Activated CD4-positive, alpha-beta T cell treated with anti-CD3 and anti-CD28 coated beads for 1 hour (primary cell): ENCODE measurements at regions not wholly inside any gene's neighbourhood (a gene's known extent, or its start where the extent isn't known, plus 50 kb on each side); places are given as distances from the start of the nearest gene placed in this dataset.
"Not testable (repeated sequence)": the region's sequence is repeated elsewhere in the genome, so short reads cannot be mapped to it uniquely, and the experiment has no call there.

Experiments
- DNase-seq: peaks from one replicate; pipeline ENCODE4 v3.0.0-alpha.2; 2020

DNA sequence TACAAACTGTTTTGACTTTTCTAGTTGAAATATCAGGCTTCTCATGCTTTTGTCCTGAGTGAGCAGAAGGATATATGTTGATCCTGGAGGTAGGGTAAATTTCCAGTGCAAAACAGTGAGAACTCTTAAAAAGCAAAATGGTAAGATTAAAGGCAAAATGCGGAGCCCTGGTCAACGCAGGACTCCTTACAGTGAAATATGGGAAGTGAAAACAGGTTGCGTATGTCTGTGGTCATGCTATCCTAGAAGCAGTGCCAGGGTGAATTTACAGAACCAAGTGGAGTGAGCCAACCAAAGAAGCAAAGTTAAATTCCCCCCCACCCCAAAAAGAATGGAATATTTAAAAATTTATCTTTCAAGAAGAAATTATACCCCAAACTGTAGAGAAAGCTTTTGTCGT, 256.4 kb downstream of the NR2F2 start:
- no peak for DNase-seq

DNA sequence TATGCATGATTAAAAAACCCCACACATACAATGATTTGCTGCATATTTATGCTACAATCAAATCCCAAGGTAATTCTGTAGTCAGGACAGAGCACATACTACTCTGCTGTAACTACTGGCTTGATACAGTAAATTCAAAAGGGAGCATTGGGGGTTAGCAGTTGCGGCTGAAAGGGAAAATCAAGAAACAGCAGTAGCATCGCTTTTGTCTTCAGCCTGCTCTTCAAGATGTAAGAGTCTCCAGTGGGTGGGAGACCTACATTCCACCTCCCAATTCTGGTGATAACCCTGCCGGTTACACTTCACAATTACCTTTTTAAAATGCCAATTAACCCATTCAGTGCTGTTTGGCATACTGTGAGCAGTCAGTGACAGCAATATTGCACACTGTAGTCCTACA, 259.4 kb downstream of the NR2F2 start:
- DNase-seq = no peak

DNA sequence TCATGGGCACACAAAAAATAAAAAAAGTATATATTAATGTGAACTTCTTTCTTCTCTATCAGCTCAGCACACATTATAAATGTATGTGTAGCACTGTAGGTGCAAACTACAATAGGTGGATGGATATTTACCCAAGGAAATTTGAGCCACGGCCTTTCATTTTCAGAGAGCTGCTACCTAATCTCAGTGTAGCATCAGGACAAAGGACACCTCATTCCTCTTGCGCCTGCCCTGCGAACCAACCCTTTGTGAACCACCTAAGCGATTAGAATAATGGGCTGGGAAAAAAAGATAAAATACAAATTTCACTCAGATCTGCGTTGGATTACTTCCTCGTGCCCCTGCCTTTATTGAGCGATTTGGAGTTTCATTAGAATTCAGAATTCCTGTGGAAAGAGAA, 263.2 kb downstream of the NR2F2 start:
- DNase-seq = no peak

DNA sequence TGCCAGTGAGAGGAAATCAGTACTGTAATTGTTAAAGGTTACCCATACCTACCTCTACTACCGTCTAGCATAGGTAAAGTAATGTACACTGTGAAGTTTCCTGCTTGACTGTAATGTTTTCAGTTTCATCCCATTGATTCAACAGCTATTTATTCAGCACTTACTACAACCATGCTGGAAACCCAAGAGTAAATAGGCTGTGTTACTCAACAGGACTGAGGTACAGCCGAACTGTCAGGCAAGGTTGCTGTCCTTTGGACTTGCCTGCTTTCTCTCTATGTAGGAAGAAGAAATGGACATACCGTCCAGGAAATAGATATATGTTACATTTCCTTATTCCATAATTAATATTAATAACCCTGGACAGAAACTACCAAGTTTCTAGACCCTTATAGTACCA, 265.5 kb downstream of the NR2F2 start:
- DNase-seq = no peak

DNA sequence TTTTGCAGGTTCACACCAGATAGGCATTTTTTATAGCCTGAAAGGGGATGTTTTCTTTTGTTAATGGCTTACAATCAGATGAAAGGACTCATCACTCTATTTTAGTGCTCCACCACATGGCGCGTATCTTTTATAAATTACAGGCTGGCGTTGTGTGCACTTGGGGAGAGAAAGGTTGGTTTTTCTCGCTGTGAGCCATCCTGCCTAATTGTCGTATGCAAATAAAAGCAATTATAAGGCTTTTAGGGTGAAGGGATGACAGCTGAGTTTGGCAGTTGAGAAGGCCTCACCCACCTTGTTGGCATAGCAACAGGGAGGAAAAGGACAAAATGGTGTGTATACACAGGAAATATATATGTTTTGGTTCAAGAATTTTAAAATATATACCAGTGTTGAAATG, 268.0 kb downstream of the NR2F2 start:
- DNase-seq = no peak

DNA sequence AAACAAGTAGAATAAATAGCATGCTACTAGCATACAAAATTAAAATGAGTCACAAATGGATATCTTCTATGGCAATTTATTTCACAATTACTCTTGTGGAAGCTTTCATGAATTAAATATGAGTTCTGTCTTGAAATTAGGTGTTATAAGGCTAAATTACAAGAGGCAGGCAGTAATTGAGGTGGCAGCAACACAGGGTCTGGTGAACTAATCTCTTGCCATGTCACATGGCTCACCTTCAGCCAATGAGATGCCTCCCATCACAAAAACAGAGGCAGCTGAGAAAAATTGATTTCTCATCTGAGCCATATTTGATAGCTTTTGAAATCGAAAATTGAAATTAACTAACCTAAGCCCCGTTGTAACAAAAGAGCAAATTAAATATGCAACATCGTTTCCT, 268.8 kb downstream of the NR2F2 start:
- DNase-seq = no peak

DNA sequence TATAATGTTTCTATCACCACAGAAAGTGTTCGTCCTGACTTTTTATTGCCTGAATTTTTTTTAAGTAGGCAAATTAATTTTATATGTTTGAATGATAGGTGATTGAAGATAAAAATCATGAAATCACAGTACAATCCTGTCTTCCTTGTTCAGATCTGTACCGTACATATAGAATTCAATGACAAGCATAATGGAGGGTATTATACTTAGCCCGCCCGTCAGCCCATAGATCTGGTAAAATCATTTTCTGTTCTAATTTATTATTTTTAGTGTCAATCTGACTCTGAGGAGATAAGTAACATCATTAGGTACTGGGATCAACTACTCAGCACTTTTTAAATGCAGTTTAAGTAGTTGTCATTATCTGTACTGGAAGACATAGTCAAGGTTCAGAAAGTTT, 269.9 kb downstream of the NR2F2 start:
- DNase-seq = no peak

DNA sequence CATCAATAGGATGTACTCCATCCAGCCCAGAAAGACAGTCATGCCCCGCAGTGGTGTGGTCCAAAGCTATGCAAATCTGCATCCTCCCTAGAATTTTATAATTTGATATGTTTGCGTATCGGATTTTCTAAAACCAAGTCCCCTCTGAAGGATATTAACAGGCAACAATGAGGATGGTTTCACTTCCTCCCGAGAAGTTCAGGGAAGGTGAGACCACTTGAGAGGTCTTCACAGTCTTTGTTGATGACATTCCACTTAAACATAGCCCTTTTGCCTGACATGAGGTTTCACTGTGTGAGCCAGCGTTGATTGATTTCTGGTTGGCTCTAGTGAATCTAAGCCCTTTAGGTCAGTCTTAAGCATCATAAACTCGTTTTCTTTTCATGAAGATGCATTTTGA, 276.1 kb downstream of the NR2F2 start:
- DNase-seq = no peak

DNA sequence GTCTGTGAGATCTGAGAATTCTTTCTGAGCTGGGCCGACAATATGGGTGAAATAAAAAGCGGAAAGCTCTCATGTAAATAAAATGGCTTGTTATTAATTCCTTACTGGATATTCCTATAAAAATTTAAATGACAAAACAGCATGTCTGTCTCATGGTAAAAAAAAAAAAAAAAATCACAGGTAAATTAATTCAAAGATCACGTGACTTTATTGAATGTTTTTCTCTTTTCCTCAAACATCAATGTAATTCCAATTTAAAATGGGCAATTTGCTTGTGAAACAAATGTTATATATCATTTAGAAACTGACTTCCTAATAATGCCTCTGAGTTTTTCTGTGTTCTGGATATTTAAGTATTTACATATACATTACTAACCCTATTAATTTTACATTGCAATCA, 280.3 kb downstream of the NR2F2 start:
- no peak for DNase-seq

DNA sequence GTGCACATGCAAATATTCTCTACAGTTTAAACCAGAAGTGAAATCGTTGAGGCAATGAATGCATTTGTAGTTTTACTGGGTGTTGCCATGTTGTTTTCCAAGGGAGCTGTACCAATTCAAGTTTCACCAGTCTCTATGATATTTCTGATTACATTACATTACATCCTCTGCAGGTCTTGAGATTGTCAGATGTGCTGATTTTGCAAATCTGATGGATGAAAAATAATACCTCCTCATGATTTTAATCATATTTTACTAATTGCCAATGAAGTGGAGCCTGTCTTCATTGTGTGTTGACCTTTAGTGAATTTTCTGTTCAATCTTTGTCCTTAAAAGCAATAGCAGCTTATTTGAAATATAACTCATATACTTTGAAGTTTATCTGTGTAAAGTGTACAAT, 282.4 kb downstream of the NR2F2 start:
- no peak for DNase-seq

DNA sequence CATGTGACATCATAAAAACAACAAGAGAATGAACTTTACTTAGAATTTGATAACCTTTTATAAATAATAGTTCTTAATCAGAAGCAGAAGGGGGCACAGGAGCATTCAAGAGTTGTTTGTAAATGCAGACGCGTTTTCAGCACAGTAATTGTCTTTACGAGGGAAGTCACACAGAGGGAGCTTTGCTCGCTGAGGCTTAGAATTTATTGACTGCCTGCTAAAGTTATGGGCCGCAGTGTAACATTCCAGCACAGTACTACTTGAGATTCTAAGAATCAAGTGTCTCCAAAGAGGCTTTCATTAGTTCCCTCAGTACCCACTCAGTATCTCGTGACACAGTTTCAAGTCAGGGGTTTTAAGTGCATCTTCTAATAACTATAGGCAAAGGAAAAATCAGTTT, 288.7 kb downstream of the NR2F2 start:
- no peak for DNase-seq

DNA sequence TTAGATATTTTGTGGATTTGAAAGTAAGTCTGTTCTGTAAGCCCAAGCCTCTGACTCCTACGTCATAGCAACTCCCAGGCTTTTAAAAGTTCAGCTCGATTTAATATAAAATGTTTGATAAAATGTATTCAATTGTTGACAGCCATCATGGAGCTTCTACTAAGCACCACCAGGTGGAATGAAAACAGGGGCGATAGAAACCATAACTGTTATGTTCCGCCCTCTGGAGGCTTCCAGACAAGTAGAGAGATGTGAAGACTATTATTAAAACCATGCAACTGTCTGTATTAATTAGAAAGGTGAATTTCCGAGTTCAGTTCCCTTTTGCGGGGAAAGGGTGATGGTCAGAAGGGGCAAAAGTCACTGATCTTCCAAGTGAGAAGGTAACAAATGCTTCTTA, 292.2 kb downstream of the NR2F2 start:
- DNase-seq = no peak

DNA sequence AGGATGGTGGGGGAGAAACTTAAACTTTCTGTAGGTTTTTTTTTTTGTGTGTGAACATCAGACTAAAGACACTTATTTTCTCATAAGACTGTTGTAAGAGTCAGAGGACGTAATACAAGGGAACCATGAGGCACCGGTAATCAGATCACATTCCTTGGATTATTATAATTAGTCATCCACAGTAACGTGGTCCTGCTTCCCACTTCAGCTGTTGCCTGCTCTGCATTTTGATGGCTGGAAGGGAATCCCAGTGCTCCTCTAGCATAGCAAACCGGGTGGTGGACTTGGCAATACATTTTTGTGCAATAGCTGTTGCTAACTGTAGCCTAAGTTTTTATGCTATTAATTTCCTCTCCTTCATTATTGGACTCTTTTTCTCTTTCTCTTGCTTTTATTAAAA, 294.8 kb downstream of the NR2F2 start:
- DNase-seq = no peak

DNA sequence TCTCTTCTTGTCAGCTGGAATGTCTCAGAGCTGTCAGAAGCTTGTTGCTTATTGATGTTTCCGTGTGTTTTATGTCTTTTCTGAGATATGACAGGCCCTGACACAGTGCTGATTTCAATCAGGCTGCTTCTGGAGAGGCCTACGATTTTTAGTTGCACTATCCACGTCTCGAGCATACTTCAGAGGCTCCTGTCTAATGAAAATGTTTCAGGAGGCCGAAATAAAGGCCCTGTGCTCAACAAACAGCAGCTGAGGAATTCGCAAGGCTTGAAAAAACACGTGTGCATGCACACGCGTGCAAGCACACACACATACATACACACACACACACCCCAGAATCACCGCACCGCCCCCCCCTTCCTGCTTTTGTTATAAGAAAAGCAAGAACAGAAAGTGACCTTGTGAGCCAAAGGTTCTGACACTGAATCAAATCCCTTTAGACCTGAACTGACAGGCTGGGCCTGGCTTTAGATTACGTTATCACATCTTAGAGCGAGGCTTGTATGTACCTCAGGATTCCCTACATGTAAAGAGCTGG, 296.6 kb downstream of the NR2F2 start:
- DNase-seq = no peak

DNA sequence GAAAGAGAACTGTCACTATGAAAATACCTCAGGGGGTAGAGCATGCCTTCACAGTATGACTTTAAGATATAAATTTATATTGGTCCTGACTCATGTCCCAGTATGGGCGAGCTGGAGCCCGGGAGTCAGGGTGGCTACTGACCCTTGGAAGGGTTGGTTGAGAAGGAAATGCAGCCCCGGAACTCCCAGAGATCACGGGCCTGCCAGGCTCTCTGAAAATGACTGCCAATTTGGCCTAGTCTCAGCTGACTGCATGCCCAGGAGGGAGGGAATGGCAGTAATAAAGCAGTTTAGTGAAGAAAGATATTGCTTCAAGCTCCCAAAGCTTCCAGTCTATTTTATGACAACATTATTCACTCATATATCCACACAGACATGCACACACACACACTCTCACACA, 299.0 kb downstream of the NR2F2 start:
- DNase-seq = no peak

DNA sequence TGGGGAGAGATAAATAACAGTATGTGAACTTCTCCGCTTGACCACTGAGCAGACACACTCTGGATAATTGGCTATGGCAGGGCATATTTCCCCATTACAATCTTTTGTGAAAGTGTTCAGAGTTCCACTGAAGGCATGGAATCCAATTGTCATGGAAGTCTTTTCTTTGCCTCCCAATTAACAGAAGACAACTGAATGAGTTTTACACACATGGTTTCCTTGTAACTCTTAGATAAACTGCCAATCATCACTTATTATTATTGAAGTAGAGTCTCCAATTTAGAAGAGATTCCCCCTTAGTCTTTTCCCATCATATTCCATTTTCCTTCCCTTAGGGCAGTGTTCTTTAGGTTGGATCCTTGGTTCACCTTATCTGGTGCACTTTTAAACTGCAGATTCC, 308.3 kb downstream of the NR2F2 start:
- DNase-seq = no peak

DNA sequence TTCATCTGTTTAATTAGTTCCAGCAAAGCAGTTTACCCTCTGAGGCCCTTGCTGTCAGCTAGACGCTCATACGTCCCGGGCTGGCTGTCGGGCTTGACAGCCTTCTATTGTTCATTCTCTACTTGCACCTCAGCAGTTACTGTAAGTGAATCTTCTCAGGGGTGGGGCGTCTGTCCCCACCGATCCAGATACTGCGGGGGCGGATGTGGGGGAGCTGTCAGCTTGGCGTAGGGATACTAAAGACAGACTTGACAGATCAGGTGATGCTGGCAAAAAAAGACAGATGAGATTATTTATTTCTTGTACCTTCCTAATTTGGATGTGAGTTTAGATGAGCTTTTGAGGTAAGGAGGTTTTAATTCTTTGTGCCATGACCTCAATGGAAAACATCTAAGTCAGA, 315.3 kb downstream of the NR2F2 start:
- DNase-seq = no peak

DNA sequence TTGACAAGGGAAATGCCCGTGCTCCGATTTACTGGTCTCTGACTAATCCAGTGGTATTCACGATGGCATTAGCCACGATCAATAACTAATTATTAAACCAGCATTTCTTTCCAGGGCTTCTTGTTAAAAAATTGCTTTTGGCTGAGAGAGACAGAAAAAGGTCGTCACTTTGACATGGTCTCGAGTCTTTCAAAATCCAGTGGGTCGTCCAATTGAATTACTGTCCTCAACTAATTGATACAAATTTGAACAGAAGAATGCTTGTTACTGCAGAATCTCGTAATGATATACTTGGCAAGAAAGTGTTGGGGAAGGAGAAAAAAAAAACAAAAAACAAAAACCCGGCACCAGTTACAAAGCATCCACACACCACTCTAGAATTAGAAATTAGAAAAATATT, 318.4 kb downstream of the NR2F2 start:
- DNase-seq = no peak

DNA sequence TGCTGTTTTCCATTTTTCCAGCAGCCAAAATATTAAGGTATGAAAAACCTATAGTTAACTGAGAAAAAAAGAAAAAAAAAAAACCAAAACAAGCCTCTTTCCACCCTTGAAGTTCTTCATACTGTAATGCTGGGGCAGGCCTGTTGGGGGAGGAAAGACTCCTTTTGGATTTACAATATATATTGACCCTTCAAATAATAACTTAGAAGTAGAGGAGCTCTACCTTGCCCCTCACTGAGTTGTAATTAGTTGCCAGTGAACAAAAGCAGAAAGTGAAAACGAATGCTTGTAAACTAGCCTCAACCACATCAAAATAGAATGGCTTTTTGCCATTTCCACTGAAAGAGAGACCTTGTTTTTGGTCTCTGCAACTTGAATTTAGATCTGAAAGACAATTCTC, 326.6 kb downstream of the NR2F2 start:
- DNase-seq = no peak

DNA sequence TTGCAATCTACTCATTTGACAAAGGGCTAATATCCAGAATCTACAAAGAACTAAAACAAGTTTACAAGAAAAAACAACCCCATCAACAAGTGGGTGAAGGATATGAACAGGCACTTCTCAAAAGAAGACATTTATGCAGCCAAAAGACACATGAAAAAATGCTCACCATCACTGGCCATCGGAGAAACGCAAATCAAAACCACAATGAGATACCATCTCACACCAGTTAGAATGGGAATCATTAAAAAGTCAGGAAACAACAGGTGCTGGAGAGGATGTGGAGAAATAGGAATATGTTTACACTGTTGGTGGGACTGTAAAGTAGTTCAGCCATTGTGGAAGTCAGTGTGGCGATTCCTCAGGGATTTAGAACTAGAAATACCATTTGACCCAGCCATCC, 336.5 kb downstream of the NR2F2 start:
- not testable (repeated sequence) for DNase-seq

DNA sequence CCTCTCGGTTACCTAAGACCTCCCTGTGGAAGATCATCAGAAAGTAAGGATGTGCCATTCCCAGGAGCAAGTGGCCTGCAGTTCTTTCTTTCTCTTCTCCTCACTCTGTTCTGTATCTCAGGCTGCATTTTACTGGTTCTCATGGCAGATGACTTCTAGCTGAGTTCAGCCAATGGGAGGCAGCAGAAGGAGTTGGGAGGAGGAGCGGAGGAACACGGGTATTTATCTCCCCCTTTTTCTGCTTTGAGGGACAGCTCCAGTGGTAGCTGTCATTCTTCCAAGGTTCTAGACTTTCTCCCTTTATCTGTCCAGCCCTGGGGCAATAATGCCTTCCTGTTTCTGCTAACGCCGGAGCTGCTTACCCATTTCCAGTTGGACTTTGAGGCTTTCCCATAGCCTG, 339.9 kb downstream of the NR2F2 start:
- no peak for DNase-seq

DNA sequence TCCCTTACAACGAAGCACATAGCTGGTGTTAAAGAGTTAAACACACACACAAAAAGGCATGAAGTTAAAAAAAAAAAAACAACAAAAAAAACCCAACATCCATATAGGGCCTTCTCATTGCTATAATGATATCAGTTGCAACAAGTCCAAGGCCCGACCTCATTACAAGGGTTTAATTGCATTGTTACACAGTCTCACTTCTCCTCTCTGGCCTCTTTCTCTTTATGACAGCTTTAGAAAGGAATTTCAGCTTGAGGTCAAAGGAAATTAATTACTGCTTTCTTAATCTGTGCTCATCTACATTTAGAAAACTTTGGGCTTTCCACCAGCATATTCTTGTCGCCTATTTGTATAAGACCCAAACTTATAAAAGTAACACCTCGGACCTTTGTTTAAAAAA, 342.1 kb downstream of the NR2F2 start:
- DNase-seq = no peak

DNA sequence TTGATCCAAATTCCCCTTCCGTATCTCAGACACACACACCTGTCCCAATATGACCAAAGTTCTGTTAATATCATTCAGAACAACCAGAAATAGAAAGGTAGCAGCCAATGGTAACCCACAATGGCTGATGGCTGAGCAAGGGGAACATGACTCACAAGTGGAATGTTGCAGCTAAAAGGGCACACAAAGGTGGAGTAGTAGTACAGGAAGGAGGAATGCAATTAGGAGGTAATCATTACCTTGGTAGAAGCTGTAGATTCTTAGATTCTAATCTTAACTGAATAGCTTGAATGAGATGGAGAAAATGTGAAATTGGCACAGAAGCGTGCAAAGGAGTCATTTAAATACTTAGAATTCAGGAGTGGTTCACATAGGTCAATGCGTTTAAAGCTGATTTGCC, 347.9 kb downstream of the NR2F2 start:
- no peak for DNase-seq

DNA sequence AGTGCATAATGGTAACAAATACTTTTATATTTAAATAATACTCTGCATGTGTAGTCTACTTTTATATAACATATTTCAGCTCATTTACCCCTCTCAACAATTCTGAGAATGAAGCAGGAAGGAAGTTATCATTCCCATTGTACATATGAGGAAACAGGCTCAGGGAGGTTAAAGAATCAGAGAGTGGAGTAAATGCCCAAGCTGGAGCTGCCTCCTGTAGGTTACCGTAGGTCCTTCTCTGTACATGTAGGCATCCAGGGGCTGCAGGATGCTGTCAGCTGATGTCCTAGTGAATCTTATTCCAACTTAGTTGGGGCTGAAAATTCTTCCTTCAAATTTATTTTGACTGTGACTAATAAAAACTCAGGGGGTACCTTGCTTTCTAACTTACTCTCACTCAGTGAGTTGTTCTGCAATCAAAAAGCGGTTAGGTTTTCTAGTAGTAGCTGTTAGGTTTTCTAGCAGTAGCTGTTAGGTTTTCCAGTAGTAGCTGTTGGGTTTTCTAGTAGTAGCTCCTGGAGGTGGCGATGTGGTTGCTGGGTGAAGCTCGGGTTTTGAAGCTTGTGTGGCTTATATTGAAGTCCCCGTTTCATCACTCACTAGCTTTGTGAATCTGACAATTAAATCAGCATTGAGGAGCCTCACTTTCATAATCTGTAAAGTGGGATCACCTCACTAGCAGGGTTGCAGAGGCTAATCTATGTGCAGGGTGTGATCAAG, 357.0 kb downstream of the NR2F2 start:
- DNase-seq = no peak

DNA sequence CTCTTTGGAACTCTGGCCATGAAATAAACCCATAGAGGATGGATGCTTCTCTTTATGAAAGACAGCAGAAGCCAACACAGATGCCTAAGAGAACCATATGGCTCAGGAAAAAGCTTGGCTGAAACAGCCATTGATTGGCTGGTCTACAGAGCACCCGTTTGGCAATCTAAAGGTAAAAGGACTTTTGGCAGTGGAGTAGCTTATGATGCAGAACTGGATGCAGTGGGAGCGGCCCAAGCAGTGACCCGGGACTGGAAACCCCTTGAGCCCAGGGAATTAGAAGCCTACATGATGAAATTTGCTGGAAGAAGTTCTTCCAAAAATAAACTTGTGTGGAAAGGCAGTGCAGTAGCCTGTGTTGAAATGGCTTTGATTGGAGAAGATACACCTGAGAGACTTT, 360.2 kb downstream of the NR2F2 start:
- no peak for DNase-seq

DNA sequence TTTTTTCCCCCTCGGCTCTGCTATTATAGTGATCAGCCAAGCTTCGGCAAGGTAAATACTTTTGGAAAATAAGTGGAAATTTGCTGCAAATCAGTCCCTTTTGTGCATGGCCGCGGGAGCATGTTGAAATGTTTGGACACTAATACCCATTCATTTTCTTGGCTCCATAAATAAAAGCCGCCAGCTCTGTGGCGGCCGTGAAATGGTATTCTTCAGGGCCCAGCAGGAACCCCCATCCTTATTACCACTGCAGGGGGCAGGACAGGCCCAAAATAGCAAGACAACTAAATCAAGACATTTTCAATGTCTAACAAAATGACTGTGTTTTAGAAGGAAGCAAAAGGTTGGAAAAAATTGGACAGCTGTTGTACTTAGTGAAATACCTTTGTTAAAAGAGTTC, 362.3 kb downstream of the NR2F2 start:
- no peak for DNase-seq
